ENCODE measurements at regions not wholly inside any gene's neighbourhood (a gene's known extent, or its start where the extent isn't known, plus 50 kb on each side); places are given as distances from the start of the nearest gene placed in this dataset.

- dilution Hi-C loops (cut with MboI; ENCODE audit: extremely low pct_ligation_motif_present, low sequenced_read_pairs): no loop called here
- H3K9me1 ChIP-seq (ENCODE audit: control insufficient read depth, extremely low read depth, insufficient read depth, low read length): no peaks in the 10 kb centered on the region
- no peak overlapping the region for H3K4me2 ChIP-seq (ENCODE audit: control insufficient read depth, extremely low read depth, insufficient read depth, low read depth, low read length)
Measured at GRCh38 chr1:114334297-114334696, 176.7 kb downstream of the TRIM33 start.

DNA sequence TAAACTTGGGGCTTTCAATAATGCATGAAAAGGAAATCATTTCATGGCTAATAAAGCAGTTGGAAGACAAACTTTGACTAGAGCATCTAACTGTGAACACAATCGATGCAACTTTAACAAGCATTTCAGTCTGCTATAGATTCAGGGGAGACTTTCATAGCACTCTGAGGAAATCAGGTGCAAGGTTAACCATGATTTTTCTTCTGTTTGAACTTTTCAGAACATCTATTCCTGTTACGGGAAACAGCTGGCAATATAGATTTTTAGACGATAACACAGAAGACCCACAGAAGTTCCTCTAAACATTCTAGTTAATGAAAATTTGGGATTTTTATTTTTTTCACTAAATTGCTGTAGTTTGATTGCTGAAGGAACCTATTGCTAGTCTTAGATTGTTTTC is 177.3 kb downstream of the TRIM33 start:
- Histone ChIP-seq H3K4me2 (ENCODE audit: control insufficient read depth, extremely low read depth, insufficient read depth, low read depth, low read length) (no peak overlapping the region), H3K4me1 (ENCODE audit: control insufficient read depth, extremely low read depth, insufficient read depth, low read length) (peaks cover 7% of the 10 kb centered on the region), H3K27me3 (ENCODE audit: control insufficient read depth, extremely low read depth, insufficient read depth, low read length) (no peaks in the 10 kb centered on the region), H3K36me3 (ENCODE audit: control insufficient read depth in 2 of 2, extremely low read depth in 1 of 2, insufficient read depth in 2 of 2, low read length in 2 of 2) (no peaks in the 10 kb centered on the region), H2AFZ (ENCODE audit: control insufficient read depth, low read length) (no peak overlapping the region), H3K9me3 (ENCODE audit: control insufficient read depth, low read depth, low read length) (no peaks in the 10 kb centered on the region), H3K9ac (ENCODE audit: control insufficient read depth, extremely low read depth, insufficient read depth, low read length) (no peak overlapping the region), H3K4me3 (ENCODE audit: control insufficient read depth in 2 of 3, extremely low read depth in 1 of 3, insufficient read depth in 2 of 3, low read depth in 1 of 3, low read length in 3 of 3) (no peak overlapping the region), H4K20me1 (ENCODE audit: control insufficient read depth, extremely low read depth, insufficient read depth, low read length) (no peaks in the 10 kb centered on the region), H3K79me2 (ENCODE audit: control insufficient read depth, insufficient read depth, low read length) (no peaks in the 10 kb centered on the region), H3K27ac (ENCODE audit: control insufficient read depth, insufficient read depth, low read length) (no peak overlapping the region), H3K9me1 (ENCODE audit: control insufficient read depth, extremely low read depth, insufficient read depth, low read length) (no peaks in the 10 kb centered on the region)
- dilution Hi-C loops (cut with MboI; ENCODE audit: extremely low pct_ligation_motif_present, low sequenced_read_pairs): no loop called here
- no peak for DNase-seq (ENCODE audit: low read depth, low spot score)
- no peak for FAIRE-seq
- no peak for TF ChIP-seq EZH2 (IDR thresholded peaks at IDR 0.05; ENCODE audit: low read length)
- TF ChIP-seq, protein P1, sequence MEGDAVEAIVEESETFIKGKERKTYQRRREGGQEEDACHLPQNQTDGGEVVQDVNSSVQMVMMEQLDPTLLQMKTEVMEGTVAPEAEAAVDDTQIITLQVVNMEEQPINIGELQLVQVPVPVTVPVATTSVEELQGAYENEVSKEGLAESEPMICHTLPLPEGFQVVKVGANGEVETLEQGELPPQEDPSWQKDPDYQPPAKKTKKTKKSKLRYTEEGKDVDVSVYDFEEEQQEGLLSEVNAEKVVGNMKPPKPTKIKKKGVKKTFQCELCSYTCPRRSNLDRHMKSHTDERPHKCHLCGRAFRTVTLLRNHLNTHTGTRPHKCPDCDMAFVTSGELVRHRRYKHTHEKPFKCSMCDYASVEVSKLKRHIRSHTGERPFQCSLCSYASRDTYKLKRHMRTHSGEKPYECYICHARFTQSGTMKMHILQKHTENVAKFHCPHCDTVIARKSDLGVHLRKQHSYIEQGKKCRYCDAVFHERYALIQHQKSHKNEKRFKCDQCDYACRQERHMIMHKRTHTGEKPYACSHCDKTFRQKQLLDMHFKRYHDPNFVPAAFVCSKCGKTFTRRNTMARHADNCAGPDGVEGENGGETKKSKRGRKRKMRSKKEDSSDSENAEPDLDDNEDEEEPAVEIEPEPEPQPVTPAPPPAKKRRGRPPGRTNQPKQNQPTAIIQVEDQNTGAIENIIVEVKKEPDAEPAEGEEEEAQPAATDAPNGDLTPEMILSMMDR (optimal IDR thresholded peaks at IDR 0.05 in 1 of 3, IDR thresholded peaks at IDR 0.05 in 1 of 3, conservative IDR thresholded peaks at IDR 0.05 in 1 of 3; ENCODE audit: extremely low read depth in 1 of 3, insufficient read depth in 2 of 3, low read length in 3 of 3): no peak

More at GRCh38 chr1:114334297-114334696, 176.7 kb downstream of the TRIM33 start:
- no peak overlapping the region for H2AFZ ChIP-seq (ENCODE audit: control insufficient read depth, low read length)
- TF ChIP-seq EZH2 (IDR thresholded peaks at IDR 0.05; ENCODE audit: low read length): no peak
- TF ChIP-seq, protein P1 (optimal IDR thresholded peaks at IDR 0.05 in 1 of 3, IDR thresholded peaks at IDR 0.05 in 1 of 3, conservative IDR thresholded peaks at IDR 0.05 in 1 of 3; ENCODE audit: extremely low read depth in 1 of 3, insufficient read depth in 2 of 3, low read length in 3 of 3): no peak
- H4K20me1 ChIP-seq (ENCODE audit: control insufficient read depth, extremely low read depth, insufficient read depth, low read length): no peaks in the 10 kb centered on the region
- DNase-seq (ENCODE audit: low read depth, low spot score) (no peak), FAIRE-seq (no peak)
- no peaks in the 10 kb centered on the region for H3K36me3 ChIP-seq (ENCODE audit: control insufficient read depth in 2 of 2, extremely low read depth in 1 of 2, insufficient read depth in 2 of 2, low read length in 2 of 2)
- H3K4me1 ChIP-seq (ENCODE audit: control insufficient read depth, extremely low read depth, insufficient read depth, low read length): peaks cover 7% of the 10 kb centered on the region
- no peaks in the 10 kb centered on the region for H3K79me2 ChIP-seq (ENCODE audit: control insufficient read depth, insufficient read depth, low read length)
- H3K4me3 ChIP-seq (ENCODE audit: control insufficient read depth in 2 of 3, extremely low read depth in 1 of 3, insufficient read depth in 2 of 3, low read depth in 1 of 3, low read length in 3 of 3): no peak overlapping the region
- H3K9ac ChIP-seq (ENCODE audit: control insufficient read depth, extremely low read depth, insufficient read depth, low read length): no peak overlapping the region
- H3K27ac ChIP-seq (ENCODE audit: control insufficient read depth, insufficient read depth, low read length): no peak overlapping the region
- H3K9me3 ChIP-seq (ENCODE audit: control insufficient read depth, low read depth, low read length): no peaks in the 10 kb centered on the region
- no peaks in the 10 kb centered on the region for H3K27me3 ChIP-seq (ENCODE audit: control insufficient read depth, extremely low read depth, insufficient read depth, low read length)

All from keratinocyte (primary cell).